ENCODE measurements at regions not wholly inside any gene's neighbourhood (a gene's known extent, or its start where the extent isn't known, plus 50 kb on each side); places are given as distances from the start of the nearest gene placed in this dataset.

DNA sequence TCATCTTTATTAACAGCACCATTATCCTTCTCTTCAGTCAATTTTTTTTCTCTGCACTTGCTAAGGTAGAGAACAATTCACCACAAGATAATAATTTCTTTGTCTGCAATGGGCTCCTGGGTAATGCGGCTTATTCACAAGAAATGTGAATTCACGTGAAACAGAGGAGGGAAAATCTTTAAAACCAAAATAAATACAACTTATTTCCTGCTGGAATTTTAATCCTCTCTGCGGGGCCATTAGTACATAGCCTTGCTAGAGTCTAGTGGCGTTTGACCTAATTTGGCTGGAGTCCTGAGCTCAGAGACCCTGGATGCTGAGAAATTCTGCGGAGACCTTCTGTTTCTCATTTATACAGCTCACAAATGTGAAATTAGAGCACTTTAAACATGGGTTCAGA lies 319.3 kb upstream of the MMADHC start:
- TF ChIP-seq, protein P1, sequence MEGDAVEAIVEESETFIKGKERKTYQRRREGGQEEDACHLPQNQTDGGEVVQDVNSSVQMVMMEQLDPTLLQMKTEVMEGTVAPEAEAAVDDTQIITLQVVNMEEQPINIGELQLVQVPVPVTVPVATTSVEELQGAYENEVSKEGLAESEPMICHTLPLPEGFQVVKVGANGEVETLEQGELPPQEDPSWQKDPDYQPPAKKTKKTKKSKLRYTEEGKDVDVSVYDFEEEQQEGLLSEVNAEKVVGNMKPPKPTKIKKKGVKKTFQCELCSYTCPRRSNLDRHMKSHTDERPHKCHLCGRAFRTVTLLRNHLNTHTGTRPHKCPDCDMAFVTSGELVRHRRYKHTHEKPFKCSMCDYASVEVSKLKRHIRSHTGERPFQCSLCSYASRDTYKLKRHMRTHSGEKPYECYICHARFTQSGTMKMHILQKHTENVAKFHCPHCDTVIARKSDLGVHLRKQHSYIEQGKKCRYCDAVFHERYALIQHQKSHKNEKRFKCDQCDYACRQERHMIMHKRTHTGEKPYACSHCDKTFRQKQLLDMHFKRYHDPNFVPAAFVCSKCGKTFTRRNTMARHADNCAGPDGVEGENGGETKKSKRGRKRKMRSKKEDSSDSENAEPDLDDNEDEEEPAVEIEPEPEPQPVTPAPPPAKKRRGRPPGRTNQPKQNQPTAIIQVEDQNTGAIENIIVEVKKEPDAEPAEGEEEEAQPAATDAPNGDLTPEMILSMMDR (IDR thresholded peaks at IDR 0.05; ENCODE audit: low read length), result no peak
- no peak for TF ChIP-seq EZH2 (IDR thresholded peaks at IDR 0.05; ENCODE audit: borderline replicate concordance, low read length)
